ENCODE measurements at regions not wholly inside any gene's neighbourhood (a gene's known extent, or its start where the extent isn't known, plus 50 kb on each side); places are given as distances from the start of the nearest gene placed in this dataset.
"Not testable (repeated sequence)": the region's sequence is repeated elsewhere in the genome, so short reads cannot be mapped to it uniquely, and the experiment has no call there.

- not testable (repeated sequence) for FAIRE-seq
Measured at GRCh38 chr21:10367586-10367985, 153.8 kb upstream of the TPTE start.

- FAIRE-seq, result not testable (repeated sequence)
Measured at GRCh38 chr21:10368323-10368798, 153.0 kb upstream of the TPTE start.

- peak; percentile 15 for FAIRE-seq
Measured at GRCh38 chr21:10369289-10369688, 152.1 kb upstream of the TPTE start.

- not testable (repeated sequence) for FAIRE-seq
Measured at GRCh38 chr21:10377758-10378157, 143.6 kb upstream of the TPTE start.

- FAIRE-seq, result not testable (repeated sequence)
Measured at GRCh38 chr21:10379816-10380215, 141.6 kb upstream of the TPTE start.

- FAIRE-seq, result not testable (repeated sequence)
Measured at GRCh38 chr21:10381687-10382060, 139.7 kb upstream of the TPTE start.

GRCh38 chr21:10382135-10382534 lies 139.2 kb upstream of the TPTE start:
- FAIRE-seq, result not testable (repeated sequence)

GRCh38 chr21:10382580-10382979 lies 138.8 kb upstream of the TPTE start:
- FAIRE-seq, result not testable (repeated sequence)

GRCh38 chr21:10383571-10383970 lies 137.8 kb upstream of the TPTE start:
- not testable (repeated sequence) for FAIRE-seq

- FAIRE-seq, result not testable (repeated sequence)
Measured at GRCh38 chr21:10384304-10384861, 137.0 kb upstream of the TPTE start.

- not testable (repeated sequence) for FAIRE-seq
Measured at GRCh38 chr21:10385202-10385601, 136.2 kb upstream of the TPTE start.

GRCh38 chr21:10385898-10386527 lies 135.4 kb upstream of the TPTE start:
- not testable (repeated sequence) for FAIRE-seq

GRCh38 chr21:10387692-10388450 lies 133.5 kb upstream of the TPTE start:
- FAIRE-seq, result not testable (repeated sequence)

- not testable (repeated sequence) for FAIRE-seq
Measured at GRCh38 chr21:10388625-10389024, 132.8 kb upstream of the TPTE start.

GRCh38 chr21:10392301-10392700 lies 129.1 kb upstream of the TPTE start:
- not testable (repeated sequence) for FAIRE-seq

- not testable (repeated sequence) for FAIRE-seq
Measured at GRCh38 chr21:10395963-10396362, 125.4 kb upstream of the TPTE start.

GRCh38 chr21:10397495-10397915 lies 123.9 kb upstream of the TPTE start:
- not testable (repeated sequence) for FAIRE-seq

- not testable (repeated sequence) for FAIRE-seq
Measured at GRCh38 chr21:10398692-10399489, 122.5 kb upstream of the TPTE start.

GRCh38 chr21:10400622-10401361 lies 120.6 kb upstream of the TPTE start:
- not testable (repeated sequence) for FAIRE-seq

- not testable (repeated sequence) for FAIRE-seq
Measured at GRCh38 chr21:10402461-10402860, 118.9 kb upstream of the TPTE start.

- not testable (repeated sequence) for FAIRE-seq
Measured at GRCh38 chr21:10405331-10405730, 116.1 kb upstream of the TPTE start.

GRCh38 chr21:10409786-10410185 lies 111.6 kb upstream of the TPTE start:
- not testable (repeated sequence) for FAIRE-seq
